ENCODE measurements at regions not wholly inside any gene's neighbourhood (a gene's known extent, or its start where the extent isn't known, plus 50 kb on each side); places are given as distances from the start of the nearest gene placed in this dataset.

DNA sequence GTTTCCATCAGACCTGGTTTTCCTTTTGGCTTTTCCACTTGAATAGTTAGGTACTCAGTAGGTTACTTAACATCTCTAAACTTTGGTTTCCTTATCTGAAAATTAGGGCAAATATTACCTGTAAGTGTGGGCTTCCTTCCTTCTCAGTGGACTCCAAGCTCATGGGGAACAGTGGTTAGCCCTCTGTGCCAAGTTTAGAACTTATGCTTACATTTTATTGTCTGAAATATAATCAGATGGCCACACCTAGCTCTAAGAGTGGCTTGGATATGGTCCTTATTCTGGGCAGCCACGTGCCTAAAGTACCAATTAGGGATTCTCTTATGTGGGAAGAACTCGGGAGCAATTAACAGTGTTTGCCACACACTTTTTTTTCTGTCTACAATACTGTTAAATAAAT is 133.9 kb downstream of the UCHL1 start:
- TF ChIP-seq, protein P1, sequence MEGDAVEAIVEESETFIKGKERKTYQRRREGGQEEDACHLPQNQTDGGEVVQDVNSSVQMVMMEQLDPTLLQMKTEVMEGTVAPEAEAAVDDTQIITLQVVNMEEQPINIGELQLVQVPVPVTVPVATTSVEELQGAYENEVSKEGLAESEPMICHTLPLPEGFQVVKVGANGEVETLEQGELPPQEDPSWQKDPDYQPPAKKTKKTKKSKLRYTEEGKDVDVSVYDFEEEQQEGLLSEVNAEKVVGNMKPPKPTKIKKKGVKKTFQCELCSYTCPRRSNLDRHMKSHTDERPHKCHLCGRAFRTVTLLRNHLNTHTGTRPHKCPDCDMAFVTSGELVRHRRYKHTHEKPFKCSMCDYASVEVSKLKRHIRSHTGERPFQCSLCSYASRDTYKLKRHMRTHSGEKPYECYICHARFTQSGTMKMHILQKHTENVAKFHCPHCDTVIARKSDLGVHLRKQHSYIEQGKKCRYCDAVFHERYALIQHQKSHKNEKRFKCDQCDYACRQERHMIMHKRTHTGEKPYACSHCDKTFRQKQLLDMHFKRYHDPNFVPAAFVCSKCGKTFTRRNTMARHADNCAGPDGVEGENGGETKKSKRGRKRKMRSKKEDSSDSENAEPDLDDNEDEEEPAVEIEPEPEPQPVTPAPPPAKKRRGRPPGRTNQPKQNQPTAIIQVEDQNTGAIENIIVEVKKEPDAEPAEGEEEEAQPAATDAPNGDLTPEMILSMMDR (IDR thresholded peaks at IDR 0.05), result no peak
- no peak for TF ChIP-seq POLR2A (IDR thresholded peaks at IDR 0.05)

Measured in prostate gland (tissue), 2 donors.